ENCODE measurements at regions not wholly inside any gene's neighbourhood (a gene's known extent, or its start where the extent isn't known, plus 50 kb on each side); places are given as distances from the start of the nearest gene placed in this dataset.
"Not testable (repeated sequence)": the region's sequence is repeated elsewhere in the genome, so short reads cannot be mapped to it uniquely, and the experiment has no call there.

DNA sequence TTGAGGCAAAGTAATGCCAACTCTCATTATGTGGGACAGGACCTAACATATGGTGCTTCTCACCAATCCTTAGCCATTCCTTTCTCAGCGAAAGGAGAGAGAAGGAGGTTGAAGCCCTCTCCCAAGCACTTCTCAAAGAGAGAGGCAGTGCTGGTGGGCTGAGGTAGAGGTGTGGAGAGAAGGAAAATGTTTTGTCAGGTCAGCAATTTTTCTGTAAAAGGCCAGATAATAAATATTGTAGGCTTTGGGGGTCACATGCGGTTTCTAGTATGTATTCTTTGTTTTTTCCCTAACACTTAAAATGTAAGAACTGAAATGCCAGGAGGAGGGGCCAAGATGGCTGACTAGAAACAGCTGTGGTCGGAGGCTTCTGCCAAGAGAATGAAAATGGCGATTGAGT lies 225.0 kb upstream of the NPY start:
- no peak for DNase-seq

DNA sequence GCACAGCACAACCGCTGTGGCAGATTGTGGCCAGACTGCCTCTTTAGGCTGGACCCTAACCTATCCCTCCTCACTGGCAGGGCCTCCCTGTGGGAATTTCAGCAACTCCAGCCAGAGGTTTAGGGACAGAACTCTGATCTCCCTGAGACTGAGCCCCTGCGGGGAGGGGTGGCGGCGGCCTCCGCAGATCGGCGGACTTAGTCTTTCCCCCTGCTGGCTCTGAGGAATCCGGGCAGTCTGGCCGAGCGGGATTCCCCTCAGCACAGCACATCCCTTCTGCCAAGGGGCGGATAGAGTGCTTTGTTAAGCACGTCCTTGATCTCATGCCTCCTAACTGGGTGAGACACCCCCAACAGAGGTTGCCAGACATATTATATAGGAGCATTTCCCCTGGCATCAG lies 224.2 kb upstream of the NPY start:
- no peak for DNase-seq

DNA sequence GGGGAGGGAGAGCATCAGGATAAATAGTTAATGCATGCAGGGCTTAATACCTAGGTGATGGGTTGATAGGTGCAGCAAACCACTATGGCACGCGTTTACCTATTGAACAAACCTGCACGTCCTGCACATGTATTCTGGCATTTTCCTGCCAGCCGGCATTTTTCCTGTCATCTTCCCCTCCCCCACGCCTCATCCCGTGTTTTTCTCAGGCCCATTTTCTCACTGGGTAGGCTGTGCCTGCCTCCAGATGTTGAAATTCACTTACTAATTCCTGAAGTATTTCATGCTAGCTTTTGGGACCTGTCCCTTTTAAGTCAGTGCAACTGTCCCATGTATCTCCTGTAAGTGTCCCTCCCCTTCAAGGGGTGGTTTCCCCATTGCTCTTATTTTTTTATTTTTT lies 220.3 kb upstream of the NPY start:
- DNase-seq = no peak

DNA sequence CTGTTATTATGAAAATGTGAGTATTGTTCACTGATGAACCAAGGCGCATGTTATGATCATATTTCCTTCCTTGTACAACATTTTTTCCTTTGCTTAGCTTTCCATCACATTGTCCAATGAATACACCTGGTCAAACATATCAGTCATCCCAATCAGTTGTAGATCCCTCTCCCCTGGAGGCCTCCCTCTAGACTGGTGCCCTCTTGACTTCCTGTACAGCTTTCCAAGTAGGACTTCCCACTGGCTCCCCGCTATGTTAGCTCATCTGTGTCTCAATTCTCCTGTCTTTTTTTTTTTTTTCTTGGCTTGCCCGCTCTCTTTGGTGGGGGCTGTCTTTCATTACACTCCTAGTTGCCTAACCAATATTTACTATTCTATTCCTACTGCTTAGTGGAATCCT lies 214.2 kb upstream of the NPY start:
- peak; percentile 53 for DNase-seq

DNA sequence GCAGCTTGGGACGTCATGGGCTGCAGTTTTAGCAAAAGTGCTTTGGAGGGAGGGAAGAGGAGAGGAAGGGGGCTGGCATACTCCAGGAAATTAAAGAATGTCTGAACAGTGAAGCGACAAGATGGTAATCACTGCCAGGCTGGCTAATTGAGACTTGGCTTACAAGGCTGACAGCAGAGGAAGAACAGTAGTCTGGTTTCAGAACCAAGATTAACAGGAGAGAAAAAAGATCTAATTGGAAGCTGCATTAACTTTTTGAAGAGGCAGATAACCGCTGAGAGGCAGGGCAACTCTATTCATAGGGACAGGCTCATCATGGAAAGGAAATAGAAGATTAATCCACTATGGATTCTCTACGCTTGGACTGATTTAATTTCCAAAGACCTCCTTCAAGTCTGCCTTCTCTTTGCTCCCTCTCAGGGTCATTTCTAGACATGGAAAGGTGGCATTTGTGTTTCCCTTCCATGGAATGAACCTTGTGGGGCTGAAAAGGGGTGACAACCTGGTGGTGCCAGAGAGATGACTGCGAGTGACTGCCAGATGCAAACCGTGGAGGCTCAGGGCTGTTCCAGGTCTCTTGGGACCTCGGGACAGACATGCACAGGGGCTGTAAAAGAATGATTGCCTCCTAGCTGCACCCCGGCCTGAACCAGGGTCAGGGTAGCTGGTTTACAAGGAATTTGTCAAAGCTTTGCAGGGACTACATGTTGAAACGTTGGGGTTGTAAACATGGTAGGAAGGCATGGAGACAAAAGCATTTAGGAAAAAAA lies 210.2 kb upstream of the NPY start:
- no peak for DNase-seq

DNA sequence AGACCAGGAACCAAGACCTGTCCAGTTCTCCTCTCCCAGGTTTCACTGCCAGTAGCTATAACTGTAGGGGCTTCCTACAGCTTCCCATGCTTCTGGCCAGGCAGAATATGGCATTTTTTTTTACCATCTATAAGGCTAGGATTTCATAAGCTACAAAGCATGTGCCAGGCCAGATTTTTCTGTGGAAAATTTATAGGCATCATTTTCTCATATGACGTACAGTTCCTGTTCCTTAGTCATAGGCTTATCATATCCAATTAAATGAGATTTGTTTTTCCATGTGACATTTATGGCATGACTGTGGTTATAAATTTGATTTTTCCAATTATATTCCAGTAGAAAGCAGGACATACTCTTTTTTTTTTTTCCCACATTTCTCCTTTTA lies 208.6 kb upstream of the NPY start:
- DNase-seq = no peak

- no peak for DNase-seq
Measured at GRCh38 chr7:24082826-24083225, 201.2 kb upstream of the NPY start.

DNA sequence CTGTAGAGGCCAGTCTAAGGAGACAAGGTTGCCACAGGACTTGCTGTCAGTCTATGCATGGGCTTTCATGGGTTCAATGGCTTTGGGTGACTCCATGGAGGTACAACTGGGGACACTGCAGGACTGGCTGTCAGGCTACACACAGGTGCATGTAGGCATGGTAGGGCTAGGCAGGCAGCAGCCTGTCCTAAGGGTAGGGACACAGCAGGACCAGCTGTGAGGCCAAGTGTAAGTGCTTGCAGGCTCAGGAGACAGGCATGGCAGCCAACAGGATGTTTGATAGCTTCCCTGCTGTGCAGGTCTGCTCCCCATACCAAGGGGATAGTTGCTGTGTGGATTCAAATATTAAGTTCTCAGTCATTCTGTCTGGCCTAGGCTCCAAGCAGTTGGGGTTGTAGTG lies 181.0 kb upstream of the NPY start:
- no peak for DNase-seq

DNA sequence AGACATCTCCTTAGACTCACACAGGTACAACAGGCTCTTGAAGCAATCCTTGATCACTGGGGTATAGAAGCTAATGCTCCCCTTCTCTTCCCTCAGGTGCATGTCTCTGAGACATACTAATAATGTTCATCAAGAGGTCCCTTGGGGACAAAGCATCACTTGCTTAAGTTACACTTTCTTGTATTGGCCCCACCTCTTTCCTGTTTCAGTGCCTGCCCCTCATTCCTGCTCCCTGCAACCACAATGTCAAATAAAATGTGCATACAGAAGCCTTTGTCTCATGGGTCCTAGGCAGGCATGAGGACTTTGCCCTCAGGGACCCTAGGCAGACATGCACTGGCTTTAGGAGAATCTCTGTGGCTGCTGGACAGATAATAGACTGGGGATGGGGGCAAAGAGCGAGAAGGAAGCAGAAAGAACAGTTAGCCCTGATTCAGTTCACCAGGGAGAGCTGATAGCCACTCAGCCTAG lies 175.0 kb upstream of the NPY start:
- no peak for DNase-seq

DNA sequence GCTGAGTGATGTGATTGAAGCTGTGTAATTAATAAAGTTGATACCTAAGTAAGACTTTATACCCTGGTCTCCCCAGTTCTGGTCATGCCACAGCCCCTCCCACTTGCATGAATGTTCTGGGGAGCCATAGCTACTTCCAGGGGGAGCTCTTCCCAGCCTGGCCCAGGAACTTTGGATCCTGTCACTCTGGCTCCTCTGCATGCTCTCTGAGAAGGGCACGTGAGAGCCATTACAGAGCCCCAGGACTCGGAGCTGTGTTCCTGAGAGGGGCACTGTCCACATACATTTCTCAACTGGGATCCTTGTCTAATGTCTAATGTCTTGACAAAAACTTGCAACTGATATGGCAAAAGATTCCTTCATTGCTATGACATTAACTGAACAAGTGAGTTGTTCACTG lies 173.9 kb upstream of the NPY start:
- no peak for DNase-seq

- no peak for DNase-seq
Measured at GRCh38 chr7:24113506-24113905, 170.5 kb upstream of the NPY start.

DNA sequence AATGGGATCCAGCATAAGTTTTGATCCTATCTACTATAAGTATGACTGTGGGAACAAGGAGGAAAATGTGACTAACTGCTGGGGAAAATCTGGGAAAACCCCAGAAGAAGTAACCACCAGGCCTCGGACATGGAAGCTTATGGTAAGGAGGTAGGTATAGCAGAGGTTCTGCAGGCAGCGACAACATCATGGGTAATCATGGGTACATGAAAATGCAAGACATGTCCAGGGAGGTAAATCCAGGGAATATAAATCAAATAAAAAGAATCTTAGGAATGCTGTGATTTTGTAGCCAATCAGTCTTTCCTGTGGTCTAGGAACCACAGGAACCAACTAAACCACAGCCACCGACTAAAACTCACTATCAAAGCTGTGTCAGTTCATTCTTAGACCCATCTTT lies 168.3 kb upstream of the NPY start:
- DNase-seq = no peak

GRCh38 chr7:24117903-24118499 lies 166.0 kb upstream of the NPY start:
- DNase-seq = not testable (repeated sequence)

- no peak for DNase-seq
Measured at GRCh38 chr7:24119852-24120251, 164.1 kb upstream of the NPY start.

GRCh38 chr7:24123076-24123475 lies 160.9 kb upstream of the NPY start:
- no peak for DNase-seq

DNA sequence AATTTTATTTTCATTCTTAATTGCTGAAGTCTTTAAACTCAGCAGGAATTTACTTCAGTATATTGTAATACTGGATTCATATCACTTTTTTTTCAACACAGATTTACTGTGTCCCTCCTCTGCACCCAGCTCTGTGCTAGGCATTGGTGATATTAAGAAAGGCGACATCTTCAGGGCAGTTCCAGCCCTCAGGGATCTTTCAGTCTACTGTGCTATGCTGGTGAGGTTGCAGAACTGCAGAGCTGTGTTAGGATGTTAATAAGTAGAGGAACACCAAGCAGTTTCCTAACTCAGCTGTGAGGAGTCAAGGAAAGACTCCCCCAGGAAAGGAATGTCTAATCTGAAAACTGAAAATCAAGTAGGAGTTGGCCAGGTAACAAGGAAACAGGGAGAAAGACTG lies 158.2 kb upstream of the NPY start:
- DNase-seq = no peak

DNA sequence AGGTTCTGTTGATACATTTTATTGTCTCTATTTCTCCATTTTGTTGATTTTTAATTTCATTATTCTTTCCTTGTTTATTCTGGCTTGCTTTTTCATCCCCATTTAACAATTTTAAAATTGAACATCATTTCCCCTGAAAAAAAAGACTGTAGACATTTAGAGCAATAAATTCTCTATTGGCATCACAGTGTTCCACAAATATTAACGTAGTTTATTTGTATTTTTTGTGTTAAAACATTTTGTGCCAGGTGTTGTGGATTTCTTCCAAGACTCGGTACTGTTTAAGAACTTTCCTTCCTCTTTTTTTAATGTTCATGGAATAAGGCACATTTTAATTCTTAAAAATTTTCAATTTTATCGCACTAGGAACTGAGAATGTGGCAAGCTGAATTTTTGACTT lies 156.1 kb upstream of the NPY start:
- no peak for DNase-seq

- DNase-seq = no peak
Measured at GRCh38 chr7:24129597-24129996, 154.4 kb upstream of the NPY start.

GRCh38 chr7:24130631-24131030 lies 153.4 kb upstream of the NPY start:
- DNase-seq = no peak

GRCh38 chr7:24133691-24134090 lies 150.3 kb upstream of the NPY start:
- no peak for DNase-seq

GRCh38 chr7:24134535-24134934 lies 149.5 kb upstream of the NPY start:
- DNase-seq = no peak

- no peak for DNase-seq
Measured at GRCh38 chr7:24135003-24135817, 148.8 kb upstream of the NPY start.

GRCh38 chr7:24137338-24137737 lies 146.7 kb upstream of the NPY start:
- DNase-seq = no peak

GRCh38 chr7:24138343-24138742 lies 145.6 kb upstream of the NPY start:
- DNase-seq = peak; percentile 36
